Subcutaneous abdominal adipose tissue (tissue), 5 donors: ENCODE measurements at regions not wholly inside any gene's neighbourhood (a gene's known extent, or its start where the extent isn't known, plus 50 kb on each side); places are given as distances from the start of the nearest gene placed in this dataset.
"Not testable (repeated sequence)": the region's sequence is repeated elsewhere in the genome, so short reads cannot be mapped to it uniquely, and the experiment has no call there.

Experiments used
- H3K27ac ChIP-seq: one replicate; pipeline ENCODE4 v1.7.0; 2013; ENCODE audit warnings: low read depth, mild to moderate bottlenecking, inconsistent platforms, low read length, moderate library complexity
- H3K27me3 ChIP-seq, 5 donors: one replicate each; pipeline ENCODE4 v1.7.0; 2013; ENCODE audit warnings: low read length in 5 of 5, inconsistent platforms in 1 of 5; ENCODE audit not compliant: control insufficient read depth in 5 of 5, insufficient read depth in 4 of 5
- H3K36me3 ChIP-seq, 5 donors: one replicate each; pipeline ENCODE4 v1.7.0; 2013; ENCODE audit warnings: low read length in 5 of 5; ENCODE audit not compliant: control insufficient read depth in 5 of 5, insufficient read depth in 5 of 5
- H3K4me1 ChIP-seq, 5 donors: one replicate each; pipeline ENCODE4 v1.7.0; 2013; ENCODE audit warnings: low read length in 5 of 5, mild to moderate bottlenecking in 3 of 5, moderate library complexity in 1 of 5; ENCODE audit not compliant: control insufficient read depth in 5 of 5, insufficient read depth in 5 of 5
- H3K4me3 ChIP-seq, 5 donors: one replicate each; pipeline ENCODE4 v1.7.0; 2013; ENCODE audit warnings: low read length in 5 of 5, low read depth in 1 of 5
- H3K9ac ChIP-seq, 5 donors: one replicate each; pipeline ENCODE4 v1.7.0; 2013; ENCODE audit warnings: low read length in 5 of 5, mild to moderate bottlenecking in 4 of 5, moderate library complexity in 3 of 5
- H3K9me3 ChIP-seq, 5 donors: one replicate each; pipeline ENCODE4 v1.7.0; 2013; ENCODE audit warnings: low read length in 5 of 5; ENCODE audit not compliant: control insufficient read depth in 5 of 5
- donor health status: healthy.
- donor health status: healthy.
- donor health status: healthy.
- donor health status: healthy.
- donor health status: healthy.

GRCh38 chr1:55800503-55800902 is 585.3 kb upstream of the USP24 start:
- no peak overlapping the region for H3K4me3 ChIP-seq
- no peak overlapping the region for H3K27ac ChIP-seq
- H3K27me3 ChIP-seq: peaks cover 0 to 3% (median 0%) of the 10 kb centered on the region in 5 donors
- peaks cover 0 to 2% (median 0%) of the 10 kb centered on the region in 5 donors for H3K9me3 ChIP-seq
- H3K9ac ChIP-seq: no peak overlapping the region
- no peaks in the 10 kb centered on the region for H3K36me3 ChIP-seq
- no peaks in the 10 kb centered on the region for H3K4me1 ChIP-seq

GRCh38 chr1:55793856-55794255 is 578.7 kb upstream of the USP24 start:
- Histone ChIP-seq H3K27me3 (no peaks in the 10 kb centered on the region), H3K27ac (no peak overlapping the region), H3K36me3 (no peaks in the 10 kb centered on the region), H3K4me1 (no peaks in the 10 kb centered on the region), H3K9ac (no peak overlapping the region), H3K9me3 (peaks cover 0 to 5% (median 0%) of the 10 kb centered on the region in 5 donors), H3K4me3 (no peak overlapping the region)

- H3K4me3 ChIP-seq: no peak overlapping the region
- peaks cover 0 to 5% (median 0%) of the 10 kb centered on the region in 5 donors for H3K9me3 ChIP-seq
- H3K4me1 ChIP-seq: no peaks in the 10 kb centered on the region
- H3K27ac ChIP-seq: no peak overlapping the region
- H3K36me3 ChIP-seq: no peaks in the 10 kb centered on the region
- no peaks in the 10 kb centered on the region for H3K27me3 ChIP-seq
- H3K9ac ChIP-seq: no peak overlapping the region
These were observed 577.7 kb upstream of the USP24 start for GRCh38 chr1:55792870-55793269.

- Histone ChIP-seq H3K9me3 (peaks cover 0 to 4% (median 0%) of the 10 kb centered on the region in 5 donors), H3K36me3 (no peaks in the 10 kb centered on the region), H3K9ac (no peak overlapping the region), H3K27me3 (no peaks in the 10 kb centered on the region), H3K4me1 (no peaks in the 10 kb centered on the region), H3K27ac (no peak overlapping the region), H3K4me3 (no peak overlapping the region)
These were observed 574.3 kb upstream of the USP24 start for GRCh38 chr1:55789466-55789865.

GRCh38 chr1:55786396-55786795 is 571.2 kb upstream of the USP24 start:
- Histone ChIP-seq H3K4me3 (no peak overlapping the region), H3K27ac (no peak overlapping the region), H3K9ac (no peak overlapping the region), H3K27me3 (no peaks in the 10 kb centered on the region), H3K36me3 (no peaks in the 10 kb centered on the region), H3K4me1 (no peaks in the 10 kb centered on the region), H3K9me3 (peaks cover 0 to 2% (median 0%) of the 10 kb centered on the region in 5 donors)

- H3K36me3 ChIP-seq, H3K4me3 ChIP-seq, H3K4me1 ChIP-seq, H3K27ac ChIP-seq, H3K9me3 ChIP-seq, H3K9ac ChIP-seq, H3K27me3 ChIP-seq: not testable (repeated sequence)
These were observed 569.8 kb upstream of the USP24 start for GRCh38 chr1:55784941-55785450.

- Histone ChIP-seq H3K4me3 (no peak overlapping the region), H3K27me3 (no peaks in the 10 kb centered on the region), H3K27ac (no peak overlapping the region), H3K36me3 (no peaks in the 10 kb centered on the region), H3K9me3 (no peaks in the 10 kb centered on the region), H3K4me1 (no peaks in the 10 kb centered on the region), H3K9ac (no peak overlapping the region)
These were observed 566.8 kb upstream of the USP24 start for GRCh38 chr1:55781944-55782482.

- Histone ChIP-seq H3K36me3 (no peaks in the 10 kb centered on the region), H3K9ac (no peak overlapping the region), H3K27ac (no peak overlapping the region), H3K27me3 (no peaks in the 10 kb centered on the region), H3K4me1 (no peaks in the 10 kb centered on the region), H3K9me3 (no peaks in the 10 kb centered on the region), H3K4me3 (no peak overlapping the region)
These were observed 565.8 kb upstream of the USP24 start for GRCh38 chr1:55781003-55781402.

GRCh38 chr1:55777545-55777944 is 562.4 kb upstream of the USP24 start:
- Histone ChIP-seq H3K9me3 (peaks cover 3 to 12% (median 5%) of the 10 kb centered on the region in 5 donors), H3K4me3 (no peak overlapping the region), H3K36me3 (no peaks in the 10 kb centered on the region), H3K27me3 (no peaks in the 10 kb centered on the region), H3K27ac (no peak overlapping the region), H3K9ac (no peak overlapping the region), H3K4me1 (no peaks in the 10 kb centered on the region)

- no peaks in the 10 kb centered on the region for H3K27me3 ChIP-seq
- no peak overlapping the region for H3K9ac ChIP-seq
- H3K4me3 ChIP-seq: no peak overlapping the region
- peaks cover 3 to 15% (median 5%) of the 10 kb centered on the region in 5 donors for H3K9me3 ChIP-seq
- no peaks in the 10 kb centered on the region for H3K36me3 ChIP-seq
- H3K27ac ChIP-seq: no peak overlapping the region
- H3K4me1 ChIP-seq: no peaks in the 10 kb centered on the region
These were observed 559.8 kb upstream of the USP24 start for GRCh38 chr1:55775007-55775406.
